HG02970 (cell line): ENCODE measurements at regions not wholly inside any gene's neighbourhood (a gene's known extent, or its start where the extent isn't known, plus 50 kb on each side); places are given as distances from the start of the nearest gene placed in this dataset.

Source experiments
- ATAC-seq: cut with Tn5 transposase; IDR thresholded peaks from one replicate; pipeline ENCODE4 v1.9.1; 2021; ENCODE audit warnings: mild to moderate bottlenecking, moderate library complexity, moderate number of reproducible peaks; ENCODE audit not compliant: unreplicated experiment, low FRiP score

DNA sequence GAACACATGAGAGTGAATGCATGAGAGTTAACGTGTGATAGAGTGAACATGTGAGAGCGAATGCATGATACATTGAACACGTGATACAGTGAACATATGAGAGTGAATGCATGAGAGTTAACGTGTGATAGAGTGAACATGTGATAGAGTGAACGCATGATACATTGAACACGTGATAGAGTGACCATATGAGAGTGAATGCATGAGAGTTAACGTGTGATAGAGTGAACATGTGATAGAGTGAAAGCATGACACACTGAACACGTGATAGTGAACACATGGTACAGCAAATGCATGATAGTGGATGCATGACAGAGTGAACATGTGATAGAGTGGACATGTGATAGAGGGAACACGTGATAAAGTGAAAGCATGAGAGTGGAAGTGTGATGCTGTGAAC, 517.9 kb downstream of the EIPR1 start:
- no peak for ATAC-seq

- ATAC-seq = no peak
These were observed 518.5 kb downstream of the EIPR1 start for GRCh38 chr2:2859164-2859563.

- no peak for ATAC-seq
These were observed 520.7 kb downstream of the EIPR1 start for GRCh38 chr2:2856723-2857415.

- ATAC-seq = no peak
These were observed 522.3 kb downstream of the EIPR1 start for GRCh38 chr2:2855297-2855696.

DNA sequence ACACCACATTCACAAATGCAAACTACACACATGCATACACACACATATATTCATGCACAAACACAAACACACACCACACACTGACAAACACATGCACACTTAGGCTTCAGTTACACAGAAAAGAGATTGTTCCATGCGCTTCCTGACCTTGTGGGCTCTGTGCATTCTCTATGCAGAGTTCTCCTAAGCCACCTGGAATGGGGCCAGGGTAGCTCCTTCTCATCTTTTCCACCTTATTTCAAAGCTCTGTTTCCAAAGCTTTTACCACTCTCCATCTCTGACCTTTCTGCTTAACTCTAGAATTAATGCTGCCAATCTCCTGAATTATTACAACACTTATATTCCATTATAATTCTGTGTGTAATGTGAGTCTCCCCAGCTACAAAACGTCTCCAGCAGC, 522.3 kb upstream of the MYT1L start:
- no peak for ATAC-seq

DNA sequence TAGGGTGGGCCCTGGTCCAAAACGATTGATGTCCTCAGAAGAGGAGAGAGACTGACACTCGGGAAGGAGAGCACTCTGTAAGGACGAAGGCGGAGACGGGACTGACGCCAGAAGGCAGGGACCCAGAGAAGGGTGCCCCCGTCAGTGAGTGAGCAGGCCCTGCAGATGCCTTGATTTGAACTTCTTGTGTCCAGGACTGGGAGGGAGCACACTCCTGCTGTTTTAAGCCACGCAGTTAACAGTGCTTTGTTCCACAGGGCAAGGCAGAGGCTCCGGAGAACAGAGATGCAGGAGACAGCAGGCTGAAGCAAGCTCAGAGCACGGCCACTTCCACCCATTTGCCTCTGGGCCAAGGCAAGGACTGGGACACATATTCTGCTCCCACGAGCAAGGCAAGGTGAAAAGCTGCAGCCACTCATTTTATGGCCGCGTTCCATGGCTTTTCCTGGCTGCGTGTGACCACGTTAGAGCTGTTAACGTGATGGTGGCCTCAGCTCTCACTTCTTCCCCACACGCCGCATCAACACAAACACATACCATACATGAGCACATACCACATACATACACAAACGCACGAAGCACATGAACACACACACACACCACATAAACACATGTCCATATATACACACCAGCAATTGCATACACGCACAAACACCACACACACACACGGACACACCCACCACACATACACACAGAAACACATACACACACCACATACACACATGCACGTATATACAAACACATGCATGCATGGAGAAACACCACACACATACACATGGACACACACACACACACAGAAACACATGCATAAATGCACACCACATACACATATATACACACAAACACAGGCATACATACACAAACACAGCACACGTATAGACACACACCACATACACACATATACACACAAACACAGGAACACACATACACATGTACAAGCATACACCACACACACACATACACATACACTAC, 521.0 kb upstream of the MYT1L start:
- no peak for ATAC-seq

- no peak for ATAC-seq
These were observed 520.2 kb upstream of the MYT1L start for GRCh38 chr2:2851316-2851715.

DNA sequence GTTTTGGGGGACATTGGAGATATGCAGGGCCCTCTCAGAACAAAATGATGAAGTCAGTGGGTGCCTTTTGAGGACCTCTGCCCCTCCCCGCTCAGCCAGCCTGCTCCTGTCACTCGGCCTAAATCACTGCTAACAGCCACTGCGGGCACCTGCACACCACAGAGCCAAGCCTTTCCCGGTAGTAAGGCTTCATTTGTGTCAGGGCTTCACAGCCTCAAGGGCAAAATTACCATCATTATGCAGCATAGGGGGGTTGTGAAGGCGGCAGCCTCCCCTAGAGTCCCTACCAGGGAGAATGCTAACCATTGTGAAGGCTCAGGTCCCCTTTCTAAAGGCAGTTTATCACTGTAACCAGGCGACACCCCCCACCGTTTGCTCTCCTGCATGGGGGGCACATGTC, 519.8 kb upstream of the MYT1L start:
- ATAC-seq = no peak

GRCh38 chr2:2850218-2850755, 519.2 kb upstream of the MYT1L start:
- ATAC-seq = no peak

DNA sequence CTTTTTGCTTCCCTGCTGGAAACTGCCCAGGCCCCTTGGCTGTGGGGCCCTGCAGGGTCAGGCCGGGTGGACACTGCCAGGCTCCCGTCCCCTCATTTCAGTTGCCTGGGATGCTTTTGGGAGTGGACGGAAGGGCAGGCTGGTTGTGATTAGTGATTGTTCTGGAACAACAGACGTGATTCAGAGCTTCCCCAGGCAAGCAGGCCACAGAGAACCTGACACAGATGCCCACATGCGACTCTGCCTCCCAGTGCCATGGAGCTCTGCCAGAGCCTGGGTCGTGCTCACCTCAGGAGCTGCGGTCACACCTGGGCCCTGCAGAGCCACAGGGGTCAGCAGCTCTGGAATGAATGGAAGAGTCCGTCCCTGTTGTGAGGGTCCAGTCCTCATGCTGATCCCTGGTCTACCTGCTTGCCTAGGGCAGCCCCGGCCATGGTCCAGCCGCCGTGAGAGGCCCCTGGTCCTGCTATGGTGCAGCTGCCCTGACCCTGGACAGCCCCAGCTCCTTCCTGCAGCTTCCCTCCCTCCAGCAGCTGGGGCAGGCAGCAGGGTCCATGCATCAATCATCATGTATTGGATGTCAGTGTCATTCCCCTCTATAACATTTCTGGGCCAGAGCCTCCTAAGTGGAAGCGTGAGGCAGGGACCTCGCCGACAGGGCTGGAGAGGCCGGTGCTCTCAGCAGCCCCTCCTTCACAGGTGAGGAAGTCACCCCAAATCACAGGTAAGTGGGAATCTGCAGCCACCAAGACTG, 518.6 kb upstream of the MYT1L start:
- no peak for ATAC-seq

DNA sequence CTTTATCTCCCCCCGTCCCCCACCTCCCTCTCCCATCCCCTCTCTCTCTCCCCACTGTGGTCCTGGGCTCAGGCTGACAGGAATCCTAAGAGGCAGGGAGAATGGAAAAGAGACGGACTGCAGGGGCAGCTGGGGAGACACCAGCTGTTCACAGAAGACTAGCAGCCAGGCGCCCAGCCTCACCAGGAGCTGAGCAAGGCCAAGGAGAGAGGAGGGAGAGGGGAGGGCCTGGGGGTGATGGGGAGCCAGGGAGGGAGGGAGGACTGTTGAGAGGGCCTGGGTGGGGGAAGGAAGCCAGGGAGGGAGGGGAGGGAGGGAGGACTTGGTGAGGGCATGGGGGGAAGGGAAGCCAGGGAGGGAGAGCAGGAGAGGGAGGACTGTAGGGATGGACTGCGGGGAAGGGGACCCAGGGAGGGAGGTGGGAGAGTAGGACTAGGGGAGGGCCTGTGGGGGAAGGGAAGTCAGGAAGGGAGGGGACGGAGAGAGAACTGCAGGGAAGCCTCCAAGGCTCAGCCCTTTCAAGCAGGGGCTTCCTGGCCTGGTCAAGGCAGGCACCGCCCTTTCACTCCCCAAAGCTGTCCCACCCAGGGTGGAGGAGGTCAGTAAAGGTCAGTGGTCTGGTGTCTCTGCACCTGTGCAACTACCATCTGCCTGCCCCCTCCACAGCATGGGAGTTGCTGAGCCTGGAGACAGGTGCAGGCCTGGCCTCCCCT, 517.7 kb upstream of the MYT1L start:
- no peak for ATAC-seq

- no peak for ATAC-seq
These were observed 517.1 kb upstream of the MYT1L start for GRCh38 chr2:2848198-2848597.

DNA sequence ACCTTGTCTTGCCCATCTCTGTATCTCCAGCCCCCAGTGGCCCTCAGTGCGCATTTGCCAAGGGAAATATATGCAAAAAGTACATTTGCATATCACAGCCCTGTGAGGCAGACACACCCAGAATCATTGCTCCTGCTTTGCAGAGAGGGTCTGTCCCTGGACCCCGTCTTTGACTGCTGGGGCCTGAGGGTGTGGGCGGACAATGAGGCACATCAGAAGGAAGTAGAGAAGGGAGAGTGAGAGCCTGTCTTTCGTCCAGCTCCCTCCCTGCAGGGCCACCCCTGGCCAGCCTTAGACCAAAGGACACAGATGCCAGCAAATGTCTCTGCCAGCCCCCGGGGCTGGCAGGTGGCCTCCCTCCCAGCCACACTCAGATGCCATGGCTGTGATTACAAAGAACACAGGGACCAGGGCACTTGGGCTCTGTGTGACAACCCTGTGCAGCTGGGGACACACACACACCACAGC, 516.2 kb upstream of the MYT1L start:
- ATAC-seq = no peak

GRCh38 chr2:2846332-2847208, 515.5 kb upstream of the MYT1L start:
- ATAC-seq = no peak

DNA sequence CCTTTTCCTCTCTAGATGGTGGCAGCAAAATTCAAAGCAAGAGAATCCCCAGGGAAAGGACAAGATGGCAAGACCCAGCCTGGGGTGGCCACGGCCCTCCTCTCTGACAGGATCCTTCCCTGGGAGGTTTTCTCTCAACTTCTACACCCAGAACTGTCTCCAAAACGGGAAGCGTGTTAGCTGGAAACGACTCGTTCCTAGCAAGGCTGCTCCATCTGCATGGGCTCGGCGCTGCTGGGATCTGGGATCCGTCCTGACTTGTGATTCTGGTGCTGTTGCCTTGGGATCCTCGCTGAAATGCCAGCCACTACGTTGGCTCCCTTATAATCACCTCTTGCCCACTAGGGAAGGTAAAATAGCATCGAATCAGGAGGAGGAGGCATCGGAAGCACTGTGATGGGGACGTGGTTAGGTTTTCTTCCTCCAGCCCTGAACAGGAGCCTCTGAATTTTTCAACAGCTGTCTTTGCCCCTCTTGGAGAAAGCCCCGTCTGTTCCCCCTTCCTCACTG, 514.8 kb upstream of the MYT1L start:
- ATAC-seq = no peak

DNA sequence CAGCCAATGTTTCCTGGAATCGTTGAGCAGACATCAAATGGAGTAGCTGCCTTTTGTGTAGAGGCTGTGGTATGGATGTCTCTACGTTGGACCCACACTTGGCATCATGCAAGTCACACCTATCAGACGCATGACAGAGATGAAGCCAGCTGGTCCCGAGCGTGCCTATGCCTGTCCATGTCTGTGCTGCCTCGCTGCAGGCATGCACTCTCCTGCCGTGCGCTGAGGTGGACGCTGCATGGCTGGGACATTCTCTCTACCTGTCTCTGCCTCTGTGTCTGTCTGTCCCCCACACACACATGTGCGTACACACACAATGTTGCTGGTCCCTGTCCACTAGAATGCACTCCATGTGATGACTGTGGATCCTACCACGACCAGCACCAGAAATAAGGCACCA, 514.2 kb upstream of the MYT1L start:
- ATAC-seq = no peak

- no peak for ATAC-seq
These were observed 513.0 kb upstream of the MYT1L start for GRCh38 chr2:2843969-2844548.

GRCh38 chr2:2842466-2842865, 511.4 kb upstream of the MYT1L start:
- no peak for ATAC-seq
